ENCODE measurements at regions not wholly inside any gene's neighbourhood (a gene's known extent, or its start where the extent isn't known, plus 50 kb on each side); places are given as distances from the start of the nearest gene placed in this dataset.

DNA sequence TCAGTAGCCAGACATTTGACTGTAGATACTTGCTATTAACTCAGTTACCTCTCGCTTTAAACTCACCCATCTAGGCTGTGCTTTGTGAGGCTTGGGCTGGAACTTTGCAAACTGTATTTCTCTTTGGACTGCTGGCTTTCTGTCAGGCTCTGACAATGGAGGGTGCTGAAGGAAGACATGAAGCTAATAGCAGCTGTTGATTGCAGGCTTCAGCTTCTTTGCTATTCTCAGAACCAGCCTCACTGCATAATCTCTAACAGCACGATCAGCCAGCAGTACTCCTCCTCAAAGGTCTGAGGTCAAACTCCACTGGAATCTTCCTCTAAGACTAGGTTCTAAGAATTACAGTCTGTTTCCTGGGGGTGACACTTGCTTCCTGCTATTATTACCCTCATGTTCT lies 295.6 kb downstream of the ZBBX start:
- no peak overlapping the region for H3K4me2 ChIP-seq (ENCODE audit: low read length)
- H3F3A ChIP-seq (ENCODE audit: low read length, unreplicated experiment): no peaks in the 10 kb centered on the region
- H3K9ac ChIP-seq (ENCODE audit: low read length): no peak overlapping the region
- H3K27ac ChIP-seq (ENCODE audit: low read length): no peak overlapping the region
- no peak overlapping the region for H2AFZ ChIP-seq (ENCODE audit: low read length)
- no peak overlapping the region for H3K4me3 ChIP-seq (ENCODE audit: low read length)
- no peaks in the 10 kb centered on the region for H3K4me1 ChIP-seq (ENCODE audit: insufficient read depth, low read length)
- no peaks in the 10 kb centered on the region for H3K27me3 ChIP-seq (ENCODE audit: low read length)
- no peak for TF ChIP-seq EZH2phosphoT487 (IDR thresholded peaks at IDR 0.05; ENCODE audit: borderline replicate concordance, low read length)
- no peak for TF ChIP-seq EZH2 (IDR thresholded peaks at IDR 0.05; ENCODE audit: low read length, unreplicated experiment)
- TF ChIP-seq, protein P1, sequence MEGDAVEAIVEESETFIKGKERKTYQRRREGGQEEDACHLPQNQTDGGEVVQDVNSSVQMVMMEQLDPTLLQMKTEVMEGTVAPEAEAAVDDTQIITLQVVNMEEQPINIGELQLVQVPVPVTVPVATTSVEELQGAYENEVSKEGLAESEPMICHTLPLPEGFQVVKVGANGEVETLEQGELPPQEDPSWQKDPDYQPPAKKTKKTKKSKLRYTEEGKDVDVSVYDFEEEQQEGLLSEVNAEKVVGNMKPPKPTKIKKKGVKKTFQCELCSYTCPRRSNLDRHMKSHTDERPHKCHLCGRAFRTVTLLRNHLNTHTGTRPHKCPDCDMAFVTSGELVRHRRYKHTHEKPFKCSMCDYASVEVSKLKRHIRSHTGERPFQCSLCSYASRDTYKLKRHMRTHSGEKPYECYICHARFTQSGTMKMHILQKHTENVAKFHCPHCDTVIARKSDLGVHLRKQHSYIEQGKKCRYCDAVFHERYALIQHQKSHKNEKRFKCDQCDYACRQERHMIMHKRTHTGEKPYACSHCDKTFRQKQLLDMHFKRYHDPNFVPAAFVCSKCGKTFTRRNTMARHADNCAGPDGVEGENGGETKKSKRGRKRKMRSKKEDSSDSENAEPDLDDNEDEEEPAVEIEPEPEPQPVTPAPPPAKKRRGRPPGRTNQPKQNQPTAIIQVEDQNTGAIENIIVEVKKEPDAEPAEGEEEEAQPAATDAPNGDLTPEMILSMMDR (conservative IDR thresholded peaks at IDR 0.05; ENCODE audit: low read depth, low read length): no peak
- H3K79me2 ChIP-seq (ENCODE audit: low read length): no peaks in the 10 kb centered on the region
- no peaks in the 10 kb centered on the region for H4K20me1 ChIP-seq (ENCODE audit: low read length)
- no peak for ATAC-seq
- no peak for DNase-seq
- intact Hi-C loops (cut with micrococcal nuclease): no loop called here
- ChIA-PET CTCF (no interaction called here), POLR2A (ENCODE audit: unreplicated experiment) (no interaction called here)
- no peaks in the 10 kb centered on the region for H3K9me3 ChIP-seq (ENCODE audit: low read length)
- BruUV-seq (replicated peaks): no TSS peak
- no peaks in the 10 kb centered on the region for H3K36me3 ChIP-seq (ENCODE audit: low read depth, low read length)
- no peaks in the 10 kb centered on the region for H3K9me2 ChIP-seq (replicated peaks; ENCODE audit: low read length)

DNA sequence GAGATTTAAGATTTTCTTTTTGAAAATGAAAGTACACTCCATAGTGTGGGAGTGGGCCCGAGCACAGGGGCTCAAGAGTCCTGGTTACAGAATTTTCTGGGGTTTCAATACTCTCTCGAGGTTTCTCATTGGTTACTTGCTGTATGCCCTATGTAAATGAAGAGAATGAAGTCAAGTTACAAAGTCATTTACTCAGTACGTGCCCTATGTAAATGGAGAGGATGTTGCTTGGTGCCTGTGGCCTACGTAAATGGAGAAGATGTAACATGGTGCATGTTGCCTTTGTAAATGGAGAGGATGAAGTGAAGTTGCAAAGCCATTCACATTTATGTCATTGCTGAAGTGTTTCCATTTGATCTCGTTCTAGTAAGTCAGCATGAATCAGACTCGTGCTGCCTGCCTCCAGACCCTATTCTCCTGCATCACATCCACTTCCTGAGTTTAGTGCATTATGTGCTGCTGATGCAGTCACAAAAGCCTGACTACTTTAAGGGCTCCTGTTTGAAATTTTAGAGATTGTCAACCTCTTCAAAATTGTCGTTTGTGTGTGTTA lies 302.0 kb downstream of the ZBBX start:
- Histone ChIP-seq H3F3A (ENCODE audit: low read length, unreplicated experiment) (no peaks in the 10 kb centered on the region), H3K27ac (ENCODE audit: low read length) (no peak overlapping the region), H3K4me1 (ENCODE audit: insufficient read depth, low read length) (no peaks in the 10 kb centered on the region), H3K9me2 (replicated peaks; ENCODE audit: low read length) (no peaks in the 10 kb centered on the region), H3K9ac (ENCODE audit: low read length) (no peak overlapping the region), H3K4me3 (ENCODE audit: low read length) (no peak overlapping the region), H2AFZ (ENCODE audit: low read length) (peak overlapping the region; percentile 64), H4K20me1 (ENCODE audit: low read length) (no peaks in the 10 kb centered on the region), H3K79me2 (ENCODE audit: low read length) (no peaks in the 10 kb centered on the region), H3K4me2 (ENCODE audit: low read length) (peak overlapping the region; percentile 34; the same call in 1 of the 2 replicates), H3K9me3 (ENCODE audit: low read length) (no peaks in the 10 kb centered on the region), H3K27me3 (ENCODE audit: low read length) (no peaks in the 10 kb centered on the region), H3K36me3 (ENCODE audit: low read depth, low read length) (no peaks in the 10 kb centered on the region)
- ChIA-PET CTCF (no interaction called here), POLR2A (ENCODE audit: unreplicated experiment) (no interaction called here)
- no peak for TF ChIP-seq EZH2phosphoT487 (IDR thresholded peaks at IDR 0.05; ENCODE audit: borderline replicate concordance, low read length)
- DNase-seq: peak; percentile 12
- intact Hi-C loops (cut with micrococcal nuclease): no loop called here
- ATAC-seq: no peak
- no TSS peak for BruUV-seq (replicated peaks)

DNA sequence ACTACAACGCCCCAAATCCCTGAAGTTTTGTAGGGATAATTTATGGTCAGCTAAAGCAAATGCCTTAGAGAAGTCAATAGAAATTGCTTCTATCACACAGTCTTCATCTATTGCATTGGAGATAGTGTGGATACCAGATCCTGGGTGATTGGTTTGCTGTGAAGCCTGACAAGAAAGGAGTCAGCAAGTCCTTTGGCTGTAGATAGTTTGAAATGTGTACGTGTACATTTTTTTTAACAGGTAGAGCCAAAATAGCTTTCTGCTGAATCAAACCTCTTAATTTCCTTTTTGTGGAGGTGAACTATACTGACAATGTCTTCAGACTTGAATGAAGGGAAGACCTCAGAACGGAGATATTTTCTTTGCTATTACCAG lies 312.3 kb downstream of the ZBBX start:
- H3K4me1 ChIP-seq (ENCODE audit: insufficient read depth, low read length): peaks cover 14% of the 10 kb centered on the region; the same call in 1 of the 2 replicates
- peak; percentile 61 for ATAC-seq
- intact Hi-C loops (cut with micrococcal nuclease): no loop called here
- no peaks in the 10 kb centered on the region for H3K27me3 ChIP-seq (ENCODE audit: low read length)
- BruUV-seq (replicated peaks): no TSS peak
- H2AFZ ChIP-seq (ENCODE audit: low read length): peak overlapping the region; percentile 20; the same call in 1 of the 2 replicates
- no peaks in the 10 kb centered on the region for H3K79me2 ChIP-seq (ENCODE audit: low read length)
- H3K9me2 ChIP-seq (replicated peaks; ENCODE audit: low read length): no peaks in the 10 kb centered on the region
- no peaks in the 10 kb centered on the region for H3F3A ChIP-seq (ENCODE audit: low read length, unreplicated experiment)
- no peak for TF ChIP-seq EZH2phosphoT487 (IDR thresholded peaks at IDR 0.05; ENCODE audit: borderline replicate concordance, low read length)
- no peak for TF ChIP-seq EZH2 (IDR thresholded peaks at IDR 0.05; ENCODE audit: low read length, unreplicated experiment)
- TF ChIP-seq, protein P1 (conservative IDR thresholded peaks at IDR 0.05; ENCODE audit: low read depth, low read length): no peak
- peak overlapping the region; percentile 51 for H3K4me2 ChIP-seq (ENCODE audit: low read length)
- H3K9ac ChIP-seq (ENCODE audit: low read length): no peak overlapping the region
- H3K27ac ChIP-seq (ENCODE audit: low read length): no peak overlapping the region
- H3K36me3 ChIP-seq (ENCODE audit: low read depth, low read length): no peaks in the 10 kb centered on the region
- CTCF ChIA-PET: no interaction called here
- no peaks in the 10 kb centered on the region for H3K9me3 ChIP-seq (ENCODE audit: low read length)
- peak overlapping the region; percentile 28; the same call in 1 of the 2 replicates for H3K4me3 ChIP-seq (ENCODE audit: low read length)
- H4K20me1 ChIP-seq (ENCODE audit: low read length): no peaks in the 10 kb centered on the region
- POLR2A ChIA-PET (ENCODE audit: unreplicated experiment): no interaction called here
- DNase-seq: peak; percentile 12
